Right lobe of liver (tissue), 6 donors: ENCODE measurements at regions not wholly inside any gene's neighbourhood (a gene's known extent, or its start where the extent isn't known, plus 50 kb on each side); places are given as distances from the start of the nearest gene placed in this dataset.

ENCODE experiments used
- ATAC-seq, 4 donors: fragments of 200-7000 bp; cut with Tn5 transposase; one replicate each; pipeline ENCODE4 v1.9.1; 2020; ENCODE audit warnings: mild to moderate bottlenecking in 4 of 4, moderate library complexity in 4 of 4
- DNase-seq, 3 donors: peaks; one replicate each; pipeline ENCODE4 v3.0.0-alpha.2; 2020
- H3K27ac ChIP-seq, 3 donors: fragments of 200-600 bp; one replicate each; pipeline ENCODE4 v1.8.0; 2022
- H3K27me3 ChIP-seq, 2 donors: fragments of 200-600 bp; one replicate each; pipeline ENCODE4 v1.8.0; 2022
- H3K36me3 ChIP-seq, 4 donors: fragments of 200-600 bp; sonication (generic) in 1 of 4; one replicate each; pipeline versions ENCODE4 v1.5.1 to v1.8.0; 2017 to 2022; ENCODE audit warnings: control low read depth in 1 of 4
- H3K4me1 ChIP-seq, 4 donors: fragments of 200-600 bp; sonication (generic) in 1 of 4; one replicate each; pipeline versions ENCODE4 v1.5.1 to v1.8.0; 2017 to 2022; ENCODE audit warnings: control low read depth in 1 of 4
- H3K4me3 ChIP-seq, 3 donors: fragments of 200-600 bp; one replicate each; pipeline ENCODE4 v1.8.0; 2022
- H3K9me3 ChIP-seq, 4 donors: fragments of 200-600 bp; sonication (generic) in 1 of 4; one replicate each; pipeline versions ENCODE4 v1.5.1 to v1.8.0; 2017 to 2022; ENCODE audit warnings: control low read depth in 1 of 4
- CTCF ChIP-seq, 4 donors: fragments of 200-600 bp in 3 of 4; fragments of 450-650 bp in 1 of 4; IDR thresholded peaks; one replicate each; pipeline versions ENCODE4 v1.5.1 to v1.8.0; 2016 to 2022; ENCODE audit warnings: antibody characterized with exemption in 4 of 4, mild to moderate bottlenecking in 2 of 4
- POLR2A ChIP-seq: fragments of 450-650 bp; IDR thresholded peaks from one replicate; pipeline ENCODE4 v1.6.1; 2017; ENCODE audit warnings: antibody characterized with exemption, mild to moderate bottlenecking
- WGBS: methylation state at CpG from one replicate; pipeline ENCODE4 v1.1.6; 2018; ENCODE audit warnings: low coverage, low lambda C conversion rate; ENCODE audit not compliant: insufficient coverage; ENCODE audit errors: missing lambda C conversion rate; 5-methylcytosine and 5-hydroxymethylcytosine counted together
- intact Hi-C, 2 donors: fragments of 100-400 bp; cut with DNase I; formaldehyde crosslinking; loops; one replicate each; pipeline versions ENCODE4 v1.11.2 to v1.14.1; 2022
- donor health status: DM: no; HTN: yes; CAD: no.
- donor health status: DM: no; HTN: no; CAD: no.
- donor health status: DM: no; HTN: no; CAD: no.
- donor health status: DM: no; HTN: yes; CAD: no.
- donor health status: DM: no; HTN: yes; CAD: no.

GRCh38 chr9:86795047-86795442 lies 152.3 kb downstream of the GAS1 start:
- Histone ChIP-seq H3K27ac (no peak overlapping the region), H3K4me1 (no peaks in the 10 kb centered on the region), H3K4me3 (no peak overlapping the region), H3K9me3 (no peaks in the 10 kb centered on the region), H3K27me3 (no peaks in the 10 kb centered on the region), H3K36me3 (no peaks in the 10 kb centered on the region)
- TF ChIP-seq POLR2A (no peak), CTCF (IDR thresholded peaks at IDR 0.05) (no peak)
- ATAC-seq (no peak), DNase-seq (no peak)
- intact Hi-C loops = no loop called here
- WGBS = no CpG with 5 or more reads among the region's 7 CpGs

GRCh38 chr9:86794391-86795046 lies 152.8 kb downstream of the GAS1 start:
- Histone ChIP-seq H3K27ac (no peak overlapping the region), H3K4me3 (no peak overlapping the region), H3K9me3 (no peaks in the 10 kb centered on the region), H3K36me3 (no peaks in the 10 kb centered on the region), H3K27me3 (no peaks in the 10 kb centered on the region), H3K4me1 (no peaks in the 10 kb centered on the region)
- intact Hi-C loops = no loop called here
- ATAC-seq (no peak), DNase-seq (no peak)
- no peak for TF ChIP-seq CTCF (IDR thresholded peaks at IDR 0.05)
- TF ChIP-seq POLR2A = no peak
- WGBS = 72% methylated on average over 3 of the region's 3 CpGs

DNA sequence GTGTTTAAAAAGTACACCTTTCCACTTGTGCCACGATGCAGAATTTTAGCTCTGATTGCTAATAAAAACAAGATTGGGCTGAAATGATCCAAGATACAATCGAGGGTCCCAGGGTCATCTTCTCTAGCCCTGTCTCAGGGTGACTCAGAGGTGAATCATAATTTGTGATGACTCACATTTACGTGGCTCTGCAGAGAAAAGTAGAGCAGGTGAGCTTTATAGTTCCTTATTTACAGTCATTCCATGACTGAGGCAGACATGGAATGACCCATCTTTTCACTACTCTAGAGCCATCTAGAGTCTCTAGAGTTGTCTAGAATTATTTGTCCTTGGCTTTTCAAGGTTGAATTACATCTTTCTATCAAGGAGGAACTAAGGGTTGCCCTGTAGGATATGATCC lies 155.2 kb downstream of the GAS1 start:
- Histone ChIP-seq H3K4me3 (no peak overlapping the region), H3K27me3 (no peaks in the 10 kb centered on the region), H3K36me3 (no peaks in the 10 kb centered on the region), H3K4me1 (no peaks in the 10 kb centered on the region), H3K9me3 (no peaks in the 10 kb centered on the region), H3K27ac (no peak overlapping the region)
- TF ChIP-seq CTCF (IDR thresholded peaks at IDR 0.05) (no peak), POLR2A (no peak)
- intact Hi-C loops = no loop called here
- WGBS = 33% methylated on average over 3 of the region's 3 CpGs
- DNase-seq (no peak), ATAC-seq (peak in 1 of 4 donors; percentile 56)

- no peak overlapping the region for H3K27ac ChIP-seq
- intact Hi-C loops = no loop called here
- no peaks in the 10 kb centered on the region for H3K36me3 ChIP-seq
- DNase-seq (no peak), ATAC-seq (no peak)
- no peaks in the 10 kb centered on the region for H3K4me1 ChIP-seq
- no peak overlapping the region for H3K4me3 ChIP-seq
- TF ChIP-seq CTCF (IDR thresholded peaks at IDR 0.05) (no peak), POLR2A (no peak)
- H3K9me3 ChIP-seq = no peaks in the 10 kb centered on the region
- no peaks in the 10 kb centered on the region for H3K27me3 ChIP-seq
- 75% methylated on average over 4 of the region's 4 CpGs for WGBS
Measured at GRCh38 chr9:86790805-86791204, 156.5 kb downstream of the GAS1 start.

DNA sequence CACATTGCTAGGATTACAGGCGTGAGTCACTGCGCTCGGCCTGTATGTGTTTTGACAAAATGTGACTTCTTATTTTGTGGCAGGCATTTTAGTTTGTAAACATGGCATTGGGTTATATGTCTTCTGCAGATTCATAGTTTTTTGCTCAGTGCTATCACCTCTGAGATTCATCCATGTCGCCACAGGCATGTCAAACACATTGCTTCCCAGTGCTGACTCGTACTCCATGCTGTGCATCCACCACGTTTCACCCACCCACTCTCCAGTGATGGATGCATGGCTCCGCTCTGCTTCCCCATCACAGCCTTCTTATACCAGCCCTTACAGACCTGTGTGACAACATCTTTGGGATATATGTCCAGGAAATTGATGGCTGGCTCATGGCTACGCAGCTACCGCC lies 158.8 kb downstream of the GAS1 start:
- WGBS = 64% methylated on average over 8 of the region's 9 CpGs
- Histone ChIP-seq H3K27ac (no peak overlapping the region), H3K36me3 (no peaks in the 10 kb centered on the region), H3K27me3 (no peaks in the 10 kb centered on the region), H3K4me3 (no peak overlapping the region), H3K4me1 (no peaks in the 10 kb centered on the region), H3K9me3 (no peaks in the 10 kb centered on the region)
- no peak for TF ChIP-seq POLR2A
- intact Hi-C loops = no loop called here
- DNase-seq = no peak
- no peak for ATAC-seq
